ENCODE measurements at regions not wholly inside any gene's neighbourhood (a gene's known extent, or its start where the extent isn't known, plus 50 kb on each side); places are given as distances from the start of the nearest gene placed in this dataset.
"Not testable (repeated sequence)": the region's sequence is repeated elsewhere in the genome, so short reads cannot be mapped to it uniquely, and the experiment has no call there.

DNA sequence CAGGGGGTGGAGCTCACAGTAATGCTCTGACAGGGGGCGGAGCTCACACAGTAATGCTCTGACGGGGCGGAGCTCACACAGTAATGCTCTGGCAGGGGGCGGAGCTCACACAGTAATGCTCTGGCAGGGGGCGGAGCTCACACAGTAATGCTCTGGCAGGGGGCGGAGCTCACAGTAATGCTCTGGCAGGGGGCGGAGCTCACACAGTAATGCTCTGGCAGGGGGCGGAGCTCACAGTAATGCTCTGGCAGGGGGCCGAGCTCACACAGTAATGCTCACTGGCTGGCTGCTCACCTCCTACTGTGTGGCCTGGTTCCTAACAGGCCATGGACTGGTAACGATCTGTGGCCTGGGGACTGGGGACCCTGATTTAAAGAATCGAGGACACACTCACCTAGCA lies 53.9 kb upstream of the TNK2 start:
- TF ChIP-seq, protein P1, sequence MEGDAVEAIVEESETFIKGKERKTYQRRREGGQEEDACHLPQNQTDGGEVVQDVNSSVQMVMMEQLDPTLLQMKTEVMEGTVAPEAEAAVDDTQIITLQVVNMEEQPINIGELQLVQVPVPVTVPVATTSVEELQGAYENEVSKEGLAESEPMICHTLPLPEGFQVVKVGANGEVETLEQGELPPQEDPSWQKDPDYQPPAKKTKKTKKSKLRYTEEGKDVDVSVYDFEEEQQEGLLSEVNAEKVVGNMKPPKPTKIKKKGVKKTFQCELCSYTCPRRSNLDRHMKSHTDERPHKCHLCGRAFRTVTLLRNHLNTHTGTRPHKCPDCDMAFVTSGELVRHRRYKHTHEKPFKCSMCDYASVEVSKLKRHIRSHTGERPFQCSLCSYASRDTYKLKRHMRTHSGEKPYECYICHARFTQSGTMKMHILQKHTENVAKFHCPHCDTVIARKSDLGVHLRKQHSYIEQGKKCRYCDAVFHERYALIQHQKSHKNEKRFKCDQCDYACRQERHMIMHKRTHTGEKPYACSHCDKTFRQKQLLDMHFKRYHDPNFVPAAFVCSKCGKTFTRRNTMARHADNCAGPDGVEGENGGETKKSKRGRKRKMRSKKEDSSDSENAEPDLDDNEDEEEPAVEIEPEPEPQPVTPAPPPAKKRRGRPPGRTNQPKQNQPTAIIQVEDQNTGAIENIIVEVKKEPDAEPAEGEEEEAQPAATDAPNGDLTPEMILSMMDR (IDR thresholded peaks at IDR 0.05), result not testable (repeated sequence)
- TF ChIP-seq POLR2A, EP300, POLR2AphosphoS5 (IDR thresholded peaks at IDR 0.05): not testable (repeated sequence)
